Ovary (tissue), 3 donors: ENCODE measurements at regions not wholly inside any gene's neighbourhood (a gene's known extent, or its start where the extent isn't known, plus 50 kb on each side); places are given as distances from the start of the nearest gene placed in this dataset.

Experiments used
- POLR2A ChIP-seq: fragments of 450-650 bp; IDR thresholded peaks from one replicate; pipeline ENCODE4 v1.6.1; 2017; ENCODE audit warnings: antibody characterized with exemption, mild to moderate bottlenecking, moderate library complexity
- TF ChIP-seq, protein P1 (sequence below), 3 donors: fragments of 450-650 bp in 2 of 3; fragments of 200-600 bp in 1 of 3; IDR thresholded peaks; one replicate each; pipeline versions ENCODE4 v1.5.1 to v1.8.0; 2016 to 2022; ENCODE audit warnings: antibody characterized with exemption in 3 of 3, mild to moderate bottlenecking in 1 of 3
- donor health status: DM: no; HTN: no; CAD: no.

DNA sequence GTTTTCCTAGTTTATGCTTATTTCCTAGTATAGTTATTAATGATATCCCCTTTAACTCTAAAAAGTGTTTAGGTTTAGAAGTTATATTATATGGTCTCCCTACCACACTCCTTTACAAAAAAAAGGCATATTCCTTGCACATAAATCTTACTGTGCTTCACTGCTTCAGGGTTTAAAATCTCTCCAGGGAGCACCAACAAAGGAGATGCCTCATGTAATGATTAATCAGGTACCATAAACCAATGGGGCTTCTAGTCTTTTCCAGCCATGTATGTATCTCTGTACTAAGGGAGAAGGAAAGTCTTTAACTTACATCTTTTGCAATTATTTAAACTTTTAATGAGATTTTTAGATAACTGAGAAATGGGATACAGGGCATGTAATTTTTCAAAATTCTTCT, 91.5 kb upstream of the RBMS3 start:
- TF ChIP-seq, protein P1, sequence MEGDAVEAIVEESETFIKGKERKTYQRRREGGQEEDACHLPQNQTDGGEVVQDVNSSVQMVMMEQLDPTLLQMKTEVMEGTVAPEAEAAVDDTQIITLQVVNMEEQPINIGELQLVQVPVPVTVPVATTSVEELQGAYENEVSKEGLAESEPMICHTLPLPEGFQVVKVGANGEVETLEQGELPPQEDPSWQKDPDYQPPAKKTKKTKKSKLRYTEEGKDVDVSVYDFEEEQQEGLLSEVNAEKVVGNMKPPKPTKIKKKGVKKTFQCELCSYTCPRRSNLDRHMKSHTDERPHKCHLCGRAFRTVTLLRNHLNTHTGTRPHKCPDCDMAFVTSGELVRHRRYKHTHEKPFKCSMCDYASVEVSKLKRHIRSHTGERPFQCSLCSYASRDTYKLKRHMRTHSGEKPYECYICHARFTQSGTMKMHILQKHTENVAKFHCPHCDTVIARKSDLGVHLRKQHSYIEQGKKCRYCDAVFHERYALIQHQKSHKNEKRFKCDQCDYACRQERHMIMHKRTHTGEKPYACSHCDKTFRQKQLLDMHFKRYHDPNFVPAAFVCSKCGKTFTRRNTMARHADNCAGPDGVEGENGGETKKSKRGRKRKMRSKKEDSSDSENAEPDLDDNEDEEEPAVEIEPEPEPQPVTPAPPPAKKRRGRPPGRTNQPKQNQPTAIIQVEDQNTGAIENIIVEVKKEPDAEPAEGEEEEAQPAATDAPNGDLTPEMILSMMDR (IDR thresholded peaks at IDR 0.05), result no peak
- TF ChIP-seq POLR2A, result no peak
